ENCODE measurements at regions not wholly inside any gene's neighbourhood (a gene's known extent, or its start where the extent isn't known, plus 50 kb on each side); places are given as distances from the start of the nearest gene placed in this dataset.

GRCh38 chr5:135657536-135658305 lies 78.9 kb upstream of the CXCL14 start:
- Histone ChIP-seq H3K79me1 (ENCODE audit: low read depth, low read length) (no peaks in the 10 kb centered on the region), H3K27ac (replicated peaks; ENCODE audit: low read length) (no peak overlapping the region), H3K4me3 (ENCODE audit: low read length in 2 of 2) (no peak overlapping the region), H3K14ac (ENCODE audit: low read length) (no peak overlapping the region), H4K8ac (ENCODE audit: low read depth, low read length) (no peak overlapping the region), H3K4me2 (ENCODE audit: insufficient read depth, low read length, poor library complexity, severe bottlenecking) (no peak overlapping the region), H3K9ac (ENCODE audit: low read depth, low read length, poor library complexity) (no peak overlapping the region), H3K27me3 (ENCODE audit: control insufficient read depth in 3 of 3, insufficient read depth in 3 of 3, low read depth in 1 of 3, low read length in 3 of 3) (no peaks in the 10 kb centered on the region), H3K18ac (ENCODE audit: low read length) (no peak overlapping the region), H3K23ac (ENCODE audit: low read depth, low read length, poor library complexity) (no peak overlapping the region), H2BK12ac (ENCODE audit: low read length) (no peak overlapping the region), H3K9me3 (replicated peaks in 1 of 2; ENCODE audit: control insufficient read depth in 2 of 2, insufficient read depth in 1 of 2, low read depth in 1 of 2, low read length in 2 of 2) (no peaks in the 10 kb centered on the region), H3K36me3 (replicated peaks in 1 of 2; ENCODE audit: control insufficient read depth in 2 of 2, insufficient read depth in 2 of 2, low read length in 2 of 2) (no peaks in the 10 kb centered on the region), H4K91ac (ENCODE audit: low read depth, low read length, poor library complexity) (no peak overlapping the region), H2BK5ac (ENCODE audit: low read length) (no peak overlapping the region), H3K4me1 (ENCODE audit: control insufficient read depth in 2 of 2, insufficient read depth in 1 of 2, low read depth in 1 of 2, low read length in 2 of 2) (peaks cover 0 to 4% of the 10 kb centered on the region in 2 donors), H2AK5ac (ENCODE audit: low read depth, low read length) (no peak overlapping the region), H2BK15ac (ENCODE audit: low read length) (no peak overlapping the region), H3K4ac (ENCODE audit: low read length) (no peak overlapping the region), H2AFZ (ENCODE audit: low read length) (no peak overlapping the region), H2BK120ac (ENCODE audit: low read depth, low read length) (no peak overlapping the region)
- no CpG with 5 or more reads among the region's 3 CpGs for WGBS, 2 donors (ENCODE audit: extremely low coverage in 2 of 2, insufficient read length in 2 of 2, insufficient replicate concordance in 1 of 2)
- no peak for DNase-seq (ENCODE audit: low spot score)

GRCh38 chr5:135655468-135655815 lies 76.7 kb upstream of the CXCL14 start:
- Histone ChIP-seq H3K27ac (replicated peaks; ENCODE audit: low read length) (no peak overlapping the region), H3K79me1 (ENCODE audit: low read depth, low read length) (no peaks in the 10 kb centered on the region)
- WGBS, 2 donors (ENCODE audit: extremely low coverage in 2 of 2, insufficient read length in 2 of 2, insufficient replicate concordance in 1 of 2): no CpG with 5 or more reads among the region's 4 CpGs

GRCh38 chr5:135654761-135655467 lies 76.1 kb upstream of the CXCL14 start:
- WGBS, 2 donors (ENCODE audit: extremely low coverage in 2 of 2, insufficient read length in 2 of 2, insufficient replicate concordance in 1 of 2): no CpG with 5 or more reads among the region's 12 CpGs
- Histone ChIP-seq H3K27ac (replicated peaks; ENCODE audit: low read length) (no peak overlapping the region), H3K9me3 (replicated peaks in 1 of 2; ENCODE audit: control insufficient read depth in 2 of 2, insufficient read depth in 1 of 2, low read depth in 1 of 2, low read length in 2 of 2) (no peaks in the 10 kb centered on the region), H4K91ac (ENCODE audit: low read depth, low read length, poor library complexity) (no peak overlapping the region), H3K23ac (ENCODE audit: low read depth, low read length, poor library complexity) (no peak overlapping the region), H3K9ac (ENCODE audit: low read depth, low read length, poor library complexity) (no peak overlapping the region), H3K14ac (ENCODE audit: low read length) (no peak overlapping the region), H4K8ac (ENCODE audit: low read depth, low read length) (no peak overlapping the region), H3K4me3 (ENCODE audit: low read length in 2 of 2) (no peak overlapping the region), H3K4me2 (ENCODE audit: insufficient read depth, low read length, poor library complexity, severe bottlenecking) (no peak overlapping the region), H3K79me1 (ENCODE audit: low read depth, low read length) (no peaks in the 10 kb centered on the region), H2AK5ac (ENCODE audit: low read depth, low read length) (no peak overlapping the region), H2BK12ac (ENCODE audit: low read length) (no peak overlapping the region), H3K4me1 (ENCODE audit: control insufficient read depth in 2 of 2, insufficient read depth in 1 of 2, low read depth in 1 of 2, low read length in 2 of 2) (no peaks in the 10 kb centered on the region), H2AFZ (ENCODE audit: low read length) (no peak overlapping the region), H2BK5ac (ENCODE audit: low read length) (no peak overlapping the region), H3K18ac (ENCODE audit: low read length) (no peak overlapping the region), H2BK120ac (ENCODE audit: low read depth, low read length) (no peak overlapping the region), H3K27me3 (ENCODE audit: control insufficient read depth in 3 of 3, insufficient read depth in 3 of 3, low read depth in 1 of 3, low read length in 3 of 3) (no peaks in the 10 kb centered on the region), H3K4ac (ENCODE audit: low read length) (no peak overlapping the region), H3K36me3 (replicated peaks in 1 of 2; ENCODE audit: control insufficient read depth in 2 of 2, insufficient read depth in 2 of 2, low read length in 2 of 2) (no peaks in the 10 kb centered on the region), H2BK15ac (ENCODE audit: low read length) (no peak overlapping the region)
- DNase-seq (ENCODE audit: low spot score): no peak

More at GRCh38 chr5:135655468-135655815, 76.7 kb upstream of the CXCL14 start:
- Histone ChIP-seq H2BK120ac (ENCODE audit: low read depth, low read length) (no peak overlapping the region), H3K4me1 (ENCODE audit: control insufficient read depth in 2 of 2, insufficient read depth in 1 of 2, low read depth in 1 of 2, low read length in 2 of 2) (no peaks in the 10 kb centered on the region), H3K4ac (ENCODE audit: low read length) (no peak overlapping the region), H2BK5ac (ENCODE audit: low read length) (no peak overlapping the region), H3K18ac (ENCODE audit: low read length) (no peak overlapping the region), H3K4me3 (ENCODE audit: low read length in 2 of 2) (no peak overlapping the region), H3K27me3 (ENCODE audit: control insufficient read depth in 3 of 3, insufficient read depth in 3 of 3, low read depth in 1 of 3, low read length in 3 of 3) (no peaks in the 10 kb centered on the region), H3K9ac (ENCODE audit: low read depth, low read length, poor library complexity) (no peak overlapping the region), H3K23ac (ENCODE audit: low read depth, low read length, poor library complexity) (no peak overlapping the region), H3K4me2 (ENCODE audit: insufficient read depth, low read length, poor library complexity, severe bottlenecking) (no peak overlapping the region), H3K14ac (ENCODE audit: low read length) (no peak overlapping the region), H4K8ac (ENCODE audit: low read depth, low read length) (no peak overlapping the region), H2AK5ac (ENCODE audit: low read depth, low read length) (no peak overlapping the region), H2BK15ac (ENCODE audit: low read length) (no peak overlapping the region), H2BK12ac (ENCODE audit: low read length) (no peak overlapping the region), H3K9me3 (replicated peaks in 1 of 2; ENCODE audit: control insufficient read depth in 2 of 2, insufficient read depth in 1 of 2, low read depth in 1 of 2, low read length in 2 of 2) (no peaks in the 10 kb centered on the region), H2AFZ (ENCODE audit: low read length) (no peak overlapping the region), H3K36me3 (replicated peaks in 1 of 2; ENCODE audit: control insufficient read depth in 2 of 2, insufficient read depth in 2 of 2, low read length in 2 of 2) (no peaks in the 10 kb centered on the region), H4K91ac (ENCODE audit: low read depth, low read length, poor library complexity) (no peak overlapping the region)
- no peak for DNase-seq (ENCODE audit: low spot score)

- Histone ChIP-seq H3K9ac (ENCODE audit: low read depth, low read length, poor library complexity) (no peak overlapping the region), H3K4me3 (ENCODE audit: low read length in 2 of 2) (peak overlapping the region in 1 of 2 donors; percentile 28), H3K79me1 (ENCODE audit: low read depth, low read length) (no peaks in the 10 kb centered on the region), H4K8ac (ENCODE audit: low read depth, low read length) (no peak overlapping the region), H3K23ac (ENCODE audit: low read depth, low read length, poor library complexity) (no peak overlapping the region), H3K27ac (replicated peaks; ENCODE audit: low read length) (no peak overlapping the region), H2BK15ac (ENCODE audit: low read length) (no peak overlapping the region), H3K9me3 (replicated peaks in 1 of 2; ENCODE audit: control insufficient read depth in 2 of 2, insufficient read depth in 1 of 2, low read depth in 1 of 2, low read length in 2 of 2) (no peaks in the 10 kb centered on the region), H3K4ac (ENCODE audit: low read length) (no peak overlapping the region), H3K4me1 (ENCODE audit: control insufficient read depth in 2 of 2, insufficient read depth in 1 of 2, low read depth in 1 of 2, low read length in 2 of 2) (no peaks in the 10 kb centered on the region), H2BK120ac (ENCODE audit: low read depth, low read length) (no peak overlapping the region), H2BK5ac (ENCODE audit: low read length) (no peak overlapping the region), H3K14ac (ENCODE audit: low read length) (no peak overlapping the region), H2BK12ac (ENCODE audit: low read length) (no peak overlapping the region), H3K27me3 (ENCODE audit: control insufficient read depth in 3 of 3, insufficient read depth in 3 of 3, low read depth in 1 of 3, low read length in 3 of 3) (no peaks in the 10 kb centered on the region), H3K4me2 (ENCODE audit: insufficient read depth, low read length, poor library complexity, severe bottlenecking) (no peak overlapping the region), H3K36me3 (replicated peaks in 1 of 2; ENCODE audit: control insufficient read depth in 2 of 2, insufficient read depth in 2 of 2, low read length in 2 of 2) (no peaks in the 10 kb centered on the region), H2AFZ (ENCODE audit: low read length) (no peak overlapping the region), H3K18ac (ENCODE audit: low read length) (no peak overlapping the region), H2AK5ac (ENCODE audit: low read depth, low read length) (no peak overlapping the region), H4K91ac (ENCODE audit: low read depth, low read length, poor library complexity) (no peak overlapping the region)
- no peak for DNase-seq (ENCODE audit: low spot score)
These were observed 72.4 kb upstream of the CXCL14 start for GRCh38 chr5:135651156-135651555.

Measured in neuronal stem cell (in vitro differentiated cells).